Spleen (tissue), 11 donors: ENCODE measurements at regions not wholly inside any gene's neighbourhood (a gene's known extent, or its start where the extent isn't known, plus 50 kb on each side); places are given as distances from the start of the nearest gene placed in this dataset.
A peak's percentile ranks its signal among the peaks of the same experiment; 100 is the strongest.

ENCODE experiments used
- DNase-seq: peaks from one replicate; pipeline ENCODE4 v3.0.0-alpha.2; 2020
- H3K27ac ChIP-seq, 8 donors: fragments of 200-600 bp; sonication (generic) in 7 of 8; 1 replicate in 4 of 8; 2 replicates in 4 of 8; pipeline versions ENCODE4 v1.5.0 to v1.8.0; 2016 to 2021; ENCODE audit warnings: inconsistent platforms in 4 of 8, mild to moderate bottlenecking in 4 of 8, moderate library complexity in 1 of 8
- H3K27me3 ChIP-seq, 7 donors: fragments of 200-600 bp; sonication (generic) in 6 of 7; replicated peaks in 1 of 7; 1 replicate in 4 of 7; 2 replicates in 3 of 7; pipeline versions ENCODE4 v1.5.0 to v1.8.0; 2016 to 2021; ENCODE audit warnings: inconsistent platforms in 3 of 7, mild to moderate bottlenecking in 1 of 7
- H3K36me3 ChIP-seq, 6 donors: fragments of 200-600 bp; sonication (generic) in 5 of 6; 1 replicate in 4 of 6; 2 replicates in 2 of 6; pipeline versions ENCODE4 v1.5.0 to v1.8.0; 2016 to 2021; ENCODE audit warnings: inconsistent platforms in 2 of 6
- H3K4me1 ChIP-seq, 6 donors: fragments of 200-600 bp; sonication (generic) in 5 of 6; 1 replicate in 3 of 6; 2 replicates in 3 of 6; pipeline versions ENCODE4 v1.5.0 to v1.8.0; 2016 to 2021; ENCODE audit warnings: inconsistent platforms in 3 of 6
- H3K4me3 ChIP-seq, 8 donors: fragments of 200-600 bp; sonication (generic) in 7 of 8; 1 replicate in 4 of 8; 2 replicates in 4 of 8; pipeline versions ENCODE4 v1.5.0 to v1.8.0; 2016 to 2021; ENCODE audit warnings: inconsistent platforms in 4 of 8, mild to moderate bottlenecking in 4 of 8, moderate library complexity in 2 of 8
- H3K9me3 ChIP-seq, 8 donors: fragments of 200-600 bp; sonication (generic) in 7 of 8; 1 replicate in 4 of 8; 2 replicates in 4 of 8; pipeline versions ENCODE4 v1.5.0 to v1.8.0; 2016 to 2021; ENCODE audit warnings: inconsistent platforms in 4 of 8
- POLR2A ChIP-seq, 3 donors: fragments of 450-650 bp; IDR thresholded peaks; one replicate each; pipeline ENCODE4 v1.5.1; 2017; ENCODE audit warnings: antibody characterized with exemption in 3 of 3, mild to moderate bottlenecking in 1 of 3
- POLR2AphosphoS5 ChIP-seq, 3 donors: sonication (generic); formaldehyde crosslinking; IDR thresholded peaks; one replicate each; pipeline ENCODE4 v1.5.1; 2017; ENCODE audit warnings: antibody characterized with exemption in 3 of 3
- WGBS, 5 donors: extraction: QIAGEN DNeasy Blood & Tissue Kit in 3 of 5; methylation state at CpG; one replicate each; pipeline versions ENCODE4 v1.1.5 to v1.1.7; 2013 to 2018; 5-methylcytosine and 5-hydroxymethylcytosine counted together
- intact Hi-C: fragments of 100-400 bp; cut with DNase I; formaldehyde crosslinking; loops from one replicate; pipeline ENCODE4 v1.15.0; 2023; ENCODE audit warnings: low total_unique reads
- TF ChIP-seq, protein P1 (sequence below), 11 experiments: fragments of 200-600 bp in 7 of 11; fragments of 450-650 bp in 4 of 11; sonication (generic) in 4 of 11; IDR thresholded peaks in 8 of 11; conservative IDR thresholded peaks in 3 of 11; 1 replicate in 7 of 11; 2 replicates in 4 of 11; pipeline versions ENCODE4 v1.4.0 to v1.8.0; 2016 to 2021; ENCODE audit warnings: antibody characterized with exemption in 11 of 11, inconsistent platforms in 4 of 11, mild to moderate bottlenecking in 1 of 11
- donor health status: healthy with polysubstance abuse.
- donor health status: DM: no; HTN: no; CAD: no; lungs with moderate emphysema.
- donor health status: DM: no; HTN: no; CAD: no.
- donor health status: Bipolar disorder and iron deficiency.
- donor health status: healthy.
- donor health status: DM: no; HTN: no; CAD: no.
- donor health status: DM: yes; HTN: yes; CAD: no.

GRCh38 chr2:48108455-48108854 is 202.2 kb upstream of the FBXO11 start:
- H3K27me3 ChIP-seq = no peaks in the 10 kb centered on the region
- intact Hi-C loops = loop anchor here (5.0 kb wide), 2 partner anchors 251 to 671 kb away; no protein-coding TSS in a partner anchor
- H3K9me3 ChIP-seq = no peaks in the 10 kb centered on the region
- H3K4me3 ChIP-seq = no peak overlapping the region
- 83 to 93% (median 87%) methylated on average over 1 of the region's 1 CpG for WGBS, 5 donors
- no peak overlapping the region for H3K27ac ChIP-seq
- TF ChIP-seq, protein P1, sequence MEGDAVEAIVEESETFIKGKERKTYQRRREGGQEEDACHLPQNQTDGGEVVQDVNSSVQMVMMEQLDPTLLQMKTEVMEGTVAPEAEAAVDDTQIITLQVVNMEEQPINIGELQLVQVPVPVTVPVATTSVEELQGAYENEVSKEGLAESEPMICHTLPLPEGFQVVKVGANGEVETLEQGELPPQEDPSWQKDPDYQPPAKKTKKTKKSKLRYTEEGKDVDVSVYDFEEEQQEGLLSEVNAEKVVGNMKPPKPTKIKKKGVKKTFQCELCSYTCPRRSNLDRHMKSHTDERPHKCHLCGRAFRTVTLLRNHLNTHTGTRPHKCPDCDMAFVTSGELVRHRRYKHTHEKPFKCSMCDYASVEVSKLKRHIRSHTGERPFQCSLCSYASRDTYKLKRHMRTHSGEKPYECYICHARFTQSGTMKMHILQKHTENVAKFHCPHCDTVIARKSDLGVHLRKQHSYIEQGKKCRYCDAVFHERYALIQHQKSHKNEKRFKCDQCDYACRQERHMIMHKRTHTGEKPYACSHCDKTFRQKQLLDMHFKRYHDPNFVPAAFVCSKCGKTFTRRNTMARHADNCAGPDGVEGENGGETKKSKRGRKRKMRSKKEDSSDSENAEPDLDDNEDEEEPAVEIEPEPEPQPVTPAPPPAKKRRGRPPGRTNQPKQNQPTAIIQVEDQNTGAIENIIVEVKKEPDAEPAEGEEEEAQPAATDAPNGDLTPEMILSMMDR (IDR thresholded peaks at IDR 0.05 in 8 of 11, conservative IDR thresholded peaks at IDR 0.05 in 3 of 11) = no peak
- TF ChIP-seq POLR2A (IDR thresholded peaks at IDR 0.05) (no peak), POLR2AphosphoS5 (IDR thresholded peaks at IDR 0.05) (no peak)
- H3K4me1 ChIP-seq = peaks cover 9 to 57% (median 27%) of the 10 kb centered on the region in 6 donors
- DNase-seq = no peak
- no peaks in the 10 kb centered on the region for H3K36me3 ChIP-seq

DNA sequence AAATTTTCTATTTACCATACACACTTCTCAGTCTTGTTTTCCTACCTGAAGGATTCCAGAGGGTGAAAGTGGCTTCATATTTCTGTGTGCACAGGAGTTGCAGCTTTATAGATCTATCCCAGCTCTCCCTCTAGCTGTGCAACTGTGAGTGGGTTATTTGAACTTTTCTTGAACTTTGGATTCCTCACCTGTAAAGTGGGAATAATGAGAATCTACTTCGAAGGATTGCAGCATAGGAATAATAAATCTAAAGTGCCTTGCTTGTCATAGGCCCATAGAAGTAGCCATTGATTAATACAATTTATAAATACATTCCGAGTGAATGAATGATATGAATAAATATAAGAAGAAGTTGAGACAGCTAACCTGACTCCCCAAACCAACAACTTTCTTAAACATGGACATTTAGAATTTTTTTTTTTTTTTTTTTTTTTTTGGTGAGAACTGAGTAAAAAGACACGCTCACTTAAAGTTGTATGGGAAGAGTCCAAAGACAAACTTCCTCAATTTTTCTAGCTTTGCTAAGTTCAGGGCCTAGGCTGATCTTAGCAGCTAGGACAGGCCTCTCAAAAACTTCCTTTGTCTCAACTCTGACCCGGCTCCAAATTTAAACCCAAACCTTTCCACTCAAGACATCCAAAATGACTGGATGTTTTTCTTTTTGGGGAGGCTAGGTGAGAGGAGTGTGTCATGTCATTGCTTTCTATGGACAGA is 203.3 kb upstream of the FBXO11 start:
- Histone ChIP-seq H3K9me3 (no peaks in the 10 kb centered on the region), H3K27ac (no peak overlapping the region), H3K4me3 (no peak overlapping the region), H3K4me1 (peaks cover 9 to 68% (median 27%) of the 10 kb centered on the region in 6 donors), H3K27me3 (no peaks in the 10 kb centered on the region), H3K36me3 (no peaks in the 10 kb centered on the region)
- TF ChIP-seq POLR2A (IDR thresholded peaks at IDR 0.05) (no peak), POLR2AphosphoS5 (IDR thresholded peaks at IDR 0.05) (no peak)
- TF ChIP-seq, protein P1 (IDR thresholded peaks at IDR 0.05 in 8 of 11, conservative IDR thresholded peaks at IDR 0.05 in 3 of 11) = no peak
- 71 to 81% (median 75%) methylated on average over 4 of the region's 4 CpGs for WGBS, 5 donors
- intact Hi-C loops = loop anchor here (5.0 kb wide), 2 partner anchors 252 to 672 kb away; no protein-coding TSS in a partner anchor
- no peak for DNase-seq

- Histone ChIP-seq H3K36me3 (no peaks in the 10 kb centered on the region), H3K4me1 (peaks cover 9 to 71% (median 27%) of the 10 kb centered on the region in 6 donors), H3K27ac (peak overlapping the region in 3 of 8 donors; percentile 89 to 98 (median 94)), H3K9me3 (no peaks in the 10 kb centered on the region), H3K4me3 (no peak overlapping the region), H3K27me3 (no peaks in the 10 kb centered on the region)
- WGBS, 5 donors = 77 to 86% (median 81%) methylated on average over 4 of the region's 4 CpGs
- no peak for DNase-seq
- TF ChIP-seq, protein P1 (IDR thresholded peaks at IDR 0.05 in 8 of 11, conservative IDR thresholded peaks at IDR 0.05 in 3 of 11) = no peak
- TF ChIP-seq POLR2AphosphoS5 (IDR thresholded peaks at IDR 0.05) = no peak
- no peak for TF ChIP-seq POLR2A (IDR thresholded peaks at IDR 0.05)
- intact Hi-C loops = no loop called here
These were observed 204.0 kb upstream of the FOXN2 start for GRCh38 chr2:48110492-48110891.

DNA sequence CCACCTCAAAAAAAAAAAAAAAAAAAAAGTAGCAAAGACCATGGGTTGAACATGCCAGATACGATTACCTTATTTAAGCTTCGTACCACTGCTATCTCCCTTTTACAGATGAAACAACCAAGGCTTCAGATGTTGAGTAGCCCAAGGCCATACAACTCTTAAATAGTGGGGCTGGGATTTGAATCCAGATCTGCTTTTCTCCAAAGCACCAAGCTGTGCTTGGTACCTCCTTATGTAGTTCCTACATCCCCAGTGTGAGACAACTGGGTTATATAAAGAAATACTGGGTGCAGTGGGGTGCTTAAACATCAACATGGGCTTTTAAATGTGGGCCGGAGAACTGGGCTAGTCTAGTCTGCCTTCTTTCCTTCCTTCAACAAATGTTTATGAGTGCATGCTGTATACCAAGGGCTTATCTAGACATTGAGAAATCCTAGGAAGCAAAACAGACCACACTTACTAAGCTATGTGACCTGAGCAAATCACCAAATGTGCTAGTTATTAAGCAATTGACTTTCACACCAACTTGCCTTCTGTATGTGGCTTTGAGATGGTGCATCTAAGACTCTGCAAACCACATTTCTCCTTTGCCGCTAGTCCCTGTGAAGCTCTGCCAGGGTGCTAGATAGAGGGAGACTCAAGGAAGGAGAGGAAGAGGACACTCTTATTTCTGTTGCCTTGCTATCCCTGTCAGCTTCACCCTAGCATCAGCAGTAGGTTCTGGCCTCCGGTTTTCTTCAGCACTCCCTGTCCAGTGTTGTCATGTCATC is 201.4 kb upstream of the FOXN2 start:
- WGBS, 5 donors = 69 to 84% (median 77%) methylated on average over 5 of the region's 5 CpGs
- Histone ChIP-seq H3K9me3 (no peaks in the 10 kb centered on the region), H3K4me1 (peaks cover 4 to 47% (median 15%) of the 10 kb centered on the region in 6 donors), H3K4me3 (no peak overlapping the region), H3K27me3 (no peaks in the 10 kb centered on the region), H3K27ac (peak overlapping the region; percentile 16 to 98 (median 73)), H3K36me3 (no peaks in the 10 kb centered on the region)
- intact Hi-C loops = no loop called here
- TF ChIP-seq, protein P1 (IDR thresholded peaks at IDR 0.05 in 8 of 11, conservative IDR thresholded peaks at IDR 0.05 in 3 of 11) = no peak
- no peak for TF ChIP-seq POLR2AphosphoS5 (IDR thresholded peaks at IDR 0.05)
- no peak for TF ChIP-seq POLR2A (IDR thresholded peaks at IDR 0.05)
- no peak for DNase-seq
